ENCODE measurements at regions not wholly inside any gene's neighbourhood (a gene's known extent, or its start where the extent isn't known, plus 50 kb on each side); places are given as distances from the start of the nearest gene placed in this dataset.

DNA sequence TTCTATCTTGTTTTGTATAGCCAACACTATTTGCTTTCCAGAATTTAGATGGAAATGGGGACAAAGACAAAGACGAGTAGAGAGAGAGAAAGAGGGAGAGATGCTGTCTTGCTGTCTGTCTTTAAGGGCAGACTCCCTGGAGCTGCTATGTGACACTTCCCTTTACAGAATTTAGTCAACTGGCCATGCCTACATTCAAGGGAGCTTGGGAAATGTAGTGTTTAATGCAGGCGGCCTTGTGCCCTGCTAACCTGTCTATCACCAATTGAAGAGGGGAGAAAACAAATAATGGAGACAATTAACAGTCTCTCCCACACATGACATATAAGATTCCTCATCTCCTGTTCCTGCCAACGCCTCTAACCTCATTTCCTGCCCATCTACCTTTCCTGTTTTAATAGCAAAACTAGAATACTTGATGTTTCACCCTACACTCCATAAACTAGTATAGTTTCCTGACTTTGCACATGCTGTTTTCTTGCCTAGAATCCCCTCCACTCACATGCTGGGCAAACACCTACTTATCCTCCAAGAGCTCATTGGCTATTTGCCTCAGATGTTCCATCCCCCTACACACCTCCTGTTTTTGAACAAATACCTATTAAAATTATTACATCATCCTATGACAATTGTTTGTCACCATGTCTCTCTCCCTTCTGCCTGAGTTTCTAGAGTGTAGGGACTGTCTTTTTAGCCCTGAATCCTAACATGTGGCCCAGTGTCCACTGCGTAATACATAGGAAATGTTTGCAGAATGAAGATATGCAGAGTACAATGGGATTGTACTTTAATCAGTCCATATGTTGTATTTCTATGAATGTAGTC is 117.2 kb downstream of the SLC25A24 start:
- no peak for DNase-seq (ENCODE audit: extremely low spot score)
- no peak for TF ChIP-seq CTBP1 (IDR thresholded peaks at IDR 0.05; ENCODE audit: borderline replicate concordance)
- TF ChIP-seq TARDBP (IDR thresholded peaks at IDR 0.05) = no peak
- no peak for TF ChIP-seq FOXA1 (IDR thresholded peaks at IDR 0.05)
- TF ChIP-seq L3MBTL2 (conservative IDR thresholded peaks at IDR 0.05) = no peak
- TF ChIP-seq ARNT (IDR thresholded peaks at IDR 0.05) = no peak
- no peak for TF ChIP-seq BHLHE40 (IDR thresholded peaks at IDR 0.05; ENCODE audit: borderline replicate concordance)
- TF ChIP-seq SUZ12 (IDR thresholded peaks at IDR 0.05) = no peak
- no peak for TF ChIP-seq ELF4 (IDR thresholded peaks at IDR 0.05)
- TF ChIP-seq FOXK2 (IDR thresholded peaks at IDR 0.05) = no peak
- no peak for TF ChIP-seq HDGF (IDR thresholded peaks at IDR 0.05; ENCODE audit: borderline replicate concordance)
- no peak for TF ChIP-seq LEF1 (IDR thresholded peaks at IDR 0.05; ENCODE audit: borderline replicate concordance)
- no peak for TF ChIP-seq SP1 (IDR thresholded peaks at IDR 0.05)
- no peak for TF ChIP-seq PKNOX1 (IDR thresholded peaks at IDR 0.05)
- CTCF ChIA-PET = no interaction called here
- POLR2A ChIA-PET = no interaction called here

- no peak for DNase-seq (ENCODE audit: extremely low spot score)
- ChIA-PET POLR2A (no interaction called here), CTCF (no interaction called here)
- TF ChIP-seq FOXA1 (IDR thresholded peaks at IDR 0.05) = no peak
- no peak for TF ChIP-seq FOXK2 (IDR thresholded peaks at IDR 0.05)
- TF ChIP-seq ZNF384 (IDR thresholded peaks at IDR 0.05) = no peak
- no peak for TF ChIP-seq L3MBTL2 (conservative IDR thresholded peaks at IDR 0.05)
- TF ChIP-seq TARDBP (IDR thresholded peaks at IDR 0.05) = no peak
- TF ChIP-seq NFRKB (IDR thresholded peaks at IDR 0.05) = no peak
- TF ChIP-seq SUZ12 (IDR thresholded peaks at IDR 0.05) = no peak
- no peak for TF ChIP-seq BHLHE40 (IDR thresholded peaks at IDR 0.05; ENCODE audit: borderline replicate concordance)
- TF ChIP-seq SP1 (IDR thresholded peaks at IDR 0.05) = no peak
- TF ChIP-seq ARNT (IDR thresholded peaks at IDR 0.05) = no peak
- no peak for TF ChIP-seq LEF1 (IDR thresholded peaks at IDR 0.05; ENCODE audit: borderline replicate concordance)
- TF ChIP-seq HDGF (IDR thresholded peaks at IDR 0.05; ENCODE audit: borderline replicate concordance) = no peak
- TF ChIP-seq PKNOX1 (IDR thresholded peaks at IDR 0.05) = no peak
- TF ChIP-seq ELF4 (IDR thresholded peaks at IDR 0.05) = no peak
- no peak for TF ChIP-seq CTBP1 (IDR thresholded peaks at IDR 0.05; ENCODE audit: borderline replicate concordance)
- TF ChIP-seq FOXM1 (IDR thresholded peaks at IDR 0.05; ENCODE audit: borderline replicate concordance) = no peak
Measured at GRCh38 chr1:108082001-108082400, 117.0 kb upstream of the VAV3 start.

GRCh38 chr1:108080448-108080847 is 115.5 kb upstream of the VAV3 start:
- no peak for DNase-seq (ENCODE audit: extremely low spot score)
- TF ChIP-seq NFRKB (IDR thresholded peaks at IDR 0.05) = no peak
- no peak for TF ChIP-seq TARDBP (IDR thresholded peaks at IDR 0.05)
- TF ChIP-seq SP1 (IDR thresholded peaks at IDR 0.05) = no peak
- no peak for TF ChIP-seq ARNT (IDR thresholded peaks at IDR 0.05)
- TF ChIP-seq L3MBTL2 (conservative IDR thresholded peaks at IDR 0.05) = no peak
- TF ChIP-seq BHLHE40 (IDR thresholded peaks at IDR 0.05; ENCODE audit: borderline replicate concordance) = no peak
- no peak for TF ChIP-seq FOXM1 (IDR thresholded peaks at IDR 0.05; ENCODE audit: borderline replicate concordance)
- no peak for TF ChIP-seq PKNOX1 (IDR thresholded peaks at IDR 0.05)
- no peak for TF ChIP-seq LEF1 (IDR thresholded peaks at IDR 0.05; ENCODE audit: borderline replicate concordance)
- no peak for TF ChIP-seq ZNF384 (IDR thresholded peaks at IDR 0.05)
- no peak for TF ChIP-seq SUZ12 (IDR thresholded peaks at IDR 0.05)
- no peak for TF ChIP-seq ELF4 (IDR thresholded peaks at IDR 0.05)
- TF ChIP-seq FOXK2 (IDR thresholded peaks at IDR 0.05) = no peak
- no peak for TF ChIP-seq HDGF (IDR thresholded peaks at IDR 0.05; ENCODE audit: borderline replicate concordance)
- no peak for TF ChIP-seq FOXA1 (IDR thresholded peaks at IDR 0.05)
- no peak for TF ChIP-seq CTBP1 (IDR thresholded peaks at IDR 0.05; ENCODE audit: borderline replicate concordance)
- CTCF ChIA-PET = no interaction called here
- POLR2A ChIA-PET = no interaction called here

GRCh38 chr1:108079440-108080025 is 114.6 kb upstream of the VAV3 start:
- CTCF ChIA-PET = no interaction called here
- TF ChIP-seq SUZ12 (IDR thresholded peaks at IDR 0.05) = no peak
- no peak for TF ChIP-seq HDGF (IDR thresholded peaks at IDR 0.05; ENCODE audit: borderline replicate concordance)
- TF ChIP-seq FOXA1 (IDR thresholded peaks at IDR 0.05) = no peak
- TF ChIP-seq SP1 (IDR thresholded peaks at IDR 0.05) = no peak
- no peak for TF ChIP-seq LEF1 (IDR thresholded peaks at IDR 0.05; ENCODE audit: borderline replicate concordance)
- TF ChIP-seq ZNF384 (IDR thresholded peaks at IDR 0.05) = no peak
- POLR2A ChIA-PET = no interaction called here
- no peak for DNase-seq (ENCODE audit: extremely low spot score)

GRCh38 chr1:108077991-108078390 is 113.0 kb upstream of the VAV3 start:
- CTCF ChIA-PET = no interaction called here
- TF ChIP-seq FOXM1 (IDR thresholded peaks at IDR 0.05; ENCODE audit: borderline replicate concordance) (no peak), FOXK2 (IDR thresholded peaks at IDR 0.05) (no peak), PKNOX1 (IDR thresholded peaks at IDR 0.05) (no peak), NFRKB (IDR thresholded peaks at IDR 0.05) (no peak), SP1 (IDR thresholded peaks at IDR 0.05) (no peak), FOXA1 (IDR thresholded peaks at IDR 0.05) (no peak), ELF4 (IDR thresholded peaks at IDR 0.05) (no peak), BHLHE40 (IDR thresholded peaks at IDR 0.05; ENCODE audit: borderline replicate concordance) (no peak), ARNT (IDR thresholded peaks at IDR 0.05) (no peak), SUZ12 (IDR thresholded peaks at IDR 0.05) (no peak), LEF1 (IDR thresholded peaks at IDR 0.05; ENCODE audit: borderline replicate concordance) (no peak), HDGF (IDR thresholded peaks at IDR 0.05; ENCODE audit: borderline replicate concordance) (no peak), TARDBP (IDR thresholded peaks at IDR 0.05) (no peak), ZNF384 (IDR thresholded peaks at IDR 0.05) (no peak), L3MBTL2 (conservative IDR thresholded peaks at IDR 0.05) (no peak), CTBP1 (IDR thresholded peaks at IDR 0.05; ENCODE audit: borderline replicate concordance) (no peak)
- POLR2A ChIA-PET = no interaction called here
- no peak for DNase-seq (ENCODE audit: extremely low spot score)

All from HEK293T (cell line).